Nephron (organoid): ENCODE measurements at regions not wholly inside any gene's neighbourhood (a gene's known extent, or its start where the extent isn't known, plus 50 kb on each side); places are given as distances from the start of the nearest gene placed in this dataset.
A peak's percentile ranks its signal among the peaks of the same experiment; 100 is the strongest.

Experiments used
- H3K27ac Mint-ChIP-seq, 3 experiments: 2 replicates each; pipeline ENCODE4 v1.8.0; 2020; ENCODE audit warnings: mixed read lengths in 3 of 3, mild to moderate bottlenecking in 2 of 3, moderate library complexity in 1 of 3
- H3K27me3 Mint-ChIP-seq: 2 replicates; pipeline ENCODE4 v1.8.0; 2021; ENCODE audit warnings: low read depth, mild to moderate bottlenecking, moderate library complexity, mixed read lengths
- H3K36me3 Mint-ChIP-seq: 2 replicates; pipeline ENCODE4 v1.8.0; 2020; ENCODE audit warnings: low read depth, mixed read lengths
- H3K4me1 Mint-ChIP-seq: 2 replicates; pipeline ENCODE4 v1.8.0; 2020; ENCODE audit warnings: mixed read lengths
- H3K4me3 Mint-ChIP-seq, 3 experiments: 2 replicates each; pipeline ENCODE4 v1.8.0; 2020; ENCODE audit warnings: mild to moderate bottlenecking in 3 of 3, mixed read lengths in 3 of 3, moderate library complexity in 2 of 3
- H3K9me3 Mint-ChIP-seq: 2 replicates; pipeline ENCODE4 v1.8.0; 2020; ENCODE audit warnings: mixed read lengths
- TF ChIP-seq, protein P1 (sequence below), 3 experiments: fragments of 200-600 bp; sonication (generic); IDR thresholded peaks; one replicate each; pipeline ENCODE4 v1.5.0; 2021; ENCODE audit warnings: antibody characterized with exemption in 3 of 3; ENCODE audit not compliant: unreplicated experiment in 3 of 3

DNA sequence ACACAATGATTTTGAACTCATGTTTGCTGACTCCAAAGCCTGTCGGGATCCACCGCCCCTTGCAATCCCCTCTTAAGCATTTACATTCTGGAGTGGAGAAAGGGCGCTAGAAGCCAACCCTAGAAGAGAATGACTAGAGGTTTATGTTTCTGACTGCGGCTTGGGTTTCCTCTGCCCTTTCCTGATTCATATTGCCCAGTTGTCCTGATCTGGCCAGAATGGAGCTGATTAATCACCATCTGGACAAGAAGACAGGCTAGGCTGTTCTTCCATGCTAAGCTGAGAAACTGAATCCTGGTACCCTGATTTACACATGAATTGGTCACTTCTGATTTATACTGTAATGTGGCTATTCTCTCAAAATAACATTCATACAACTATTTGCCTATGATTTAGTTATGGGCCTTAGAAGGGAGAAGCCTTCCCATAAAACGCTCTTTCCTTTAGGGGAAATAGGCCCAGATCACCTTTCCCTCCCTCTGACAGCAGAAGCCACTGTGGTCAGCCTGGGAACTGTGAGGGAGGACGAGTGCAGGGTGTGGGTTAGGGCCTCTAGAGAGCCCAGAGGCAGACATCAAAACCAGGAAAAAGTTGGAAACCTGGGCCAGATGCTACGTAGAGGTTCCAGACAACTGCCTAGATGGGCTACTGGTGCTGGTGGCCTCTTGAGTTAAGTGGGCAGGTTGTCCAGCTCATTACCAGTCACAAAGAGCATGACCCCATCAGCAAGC lies 199.2 kb upstream of the PRDM1 start:
- no peaks in the 10 kb centered on the region for H3K36me3 Mint-ChIP-seq
- peaks cover 4% of the 10 kb centered on the region for H3K27me3 Mint-ChIP-seq
- TF ChIP-seq, protein P1, sequence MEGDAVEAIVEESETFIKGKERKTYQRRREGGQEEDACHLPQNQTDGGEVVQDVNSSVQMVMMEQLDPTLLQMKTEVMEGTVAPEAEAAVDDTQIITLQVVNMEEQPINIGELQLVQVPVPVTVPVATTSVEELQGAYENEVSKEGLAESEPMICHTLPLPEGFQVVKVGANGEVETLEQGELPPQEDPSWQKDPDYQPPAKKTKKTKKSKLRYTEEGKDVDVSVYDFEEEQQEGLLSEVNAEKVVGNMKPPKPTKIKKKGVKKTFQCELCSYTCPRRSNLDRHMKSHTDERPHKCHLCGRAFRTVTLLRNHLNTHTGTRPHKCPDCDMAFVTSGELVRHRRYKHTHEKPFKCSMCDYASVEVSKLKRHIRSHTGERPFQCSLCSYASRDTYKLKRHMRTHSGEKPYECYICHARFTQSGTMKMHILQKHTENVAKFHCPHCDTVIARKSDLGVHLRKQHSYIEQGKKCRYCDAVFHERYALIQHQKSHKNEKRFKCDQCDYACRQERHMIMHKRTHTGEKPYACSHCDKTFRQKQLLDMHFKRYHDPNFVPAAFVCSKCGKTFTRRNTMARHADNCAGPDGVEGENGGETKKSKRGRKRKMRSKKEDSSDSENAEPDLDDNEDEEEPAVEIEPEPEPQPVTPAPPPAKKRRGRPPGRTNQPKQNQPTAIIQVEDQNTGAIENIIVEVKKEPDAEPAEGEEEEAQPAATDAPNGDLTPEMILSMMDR (IDR thresholded peaks at IDR 0.05; ENCODE audit: unreplicated experiment in 3 of 3): no peak
- no peaks in the 10 kb centered on the region for H3K4me1 Mint-ChIP-seq
- peak overlapping the region in 1 of 3 experiments; percentile 36 for H3K27ac Mint-ChIP-seq
- H3K9me3 Mint-ChIP-seq: peaks cover 9% of the 10 kb centered on the region
- H3K4me3 Mint-ChIP-seq: no peak overlapping the region

DNA sequence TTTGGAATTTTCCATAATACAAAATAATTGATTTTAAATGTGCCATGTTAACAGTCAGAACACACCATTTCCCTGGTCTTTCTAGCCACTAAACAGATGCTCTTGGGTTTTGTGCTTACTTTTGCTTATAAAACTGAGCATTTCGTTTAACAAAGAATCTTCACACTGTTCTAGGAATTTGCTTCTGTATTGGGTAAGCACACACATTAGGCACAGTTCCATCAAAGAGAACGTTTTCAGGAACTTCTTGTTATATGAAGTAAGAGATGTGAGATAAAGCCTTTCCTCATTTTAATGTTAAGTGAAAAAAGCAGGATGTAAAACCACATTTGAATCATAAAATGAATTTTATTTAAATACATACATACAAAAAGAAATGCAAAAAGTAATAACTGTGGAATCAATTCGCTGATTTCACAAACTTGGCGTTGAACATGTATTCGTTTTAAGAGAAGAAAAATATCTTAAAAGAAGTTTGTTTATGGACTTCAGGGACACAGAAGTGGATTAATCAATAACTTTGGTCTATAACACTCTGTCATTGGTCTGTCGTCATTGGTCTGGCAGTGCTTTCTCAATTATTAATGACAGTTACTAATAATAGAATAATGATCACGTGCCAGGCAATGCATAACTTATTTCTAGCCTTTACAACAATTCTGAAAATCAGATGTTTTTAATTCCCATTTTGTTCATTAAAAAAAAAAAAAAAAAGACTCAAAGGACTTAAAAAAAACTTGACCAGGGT lies 199.9 kb upstream of the PRDM1 start:
- peaks cover 8% of the 10 kb centered on the region for H3K27me3 Mint-ChIP-seq
- H3K4me1 Mint-ChIP-seq: no peaks in the 10 kb centered on the region
- no peaks in the 10 kb centered on the region for H3K36me3 Mint-ChIP-seq

GRCh38 chr6:105884426-105884825 lies 201.7 kb upstream of the PRDM1 start:
- Mint-ChIP-seq H3K27ac (no peak overlapping the region), H3K36me3 (no peaks in the 10 kb centered on the region), H3K27me3 (peaks cover 23% of the 10 kb centered on the region), H3K4me3 (no peak overlapping the region), H3K4me1 (peaks cover 9% of the 10 kb centered on the region), H3K9me3 (peaks cover 2% of the 10 kb centered on the region)
- TF ChIP-seq, protein P1 (IDR thresholded peaks at IDR 0.05; ENCODE audit: unreplicated experiment in 3 of 3): no peak

More for the DNA sequence above, 199.9 kb upstream of the PRDM1 start:
- H3K27ac Mint-ChIP-seq: no peak overlapping the region
- H3K4me3 Mint-ChIP-seq: no peak overlapping the region
- TF ChIP-seq, protein P1 (IDR thresholded peaks at IDR 0.05; ENCODE audit: unreplicated experiment in 3 of 3): no peak
- H3K9me3 Mint-ChIP-seq: peaks cover 7% of the 10 kb centered on the region

- no peak overlapping the region for H3K4me3 Mint-ChIP-seq
- peaks cover 9% of the 10 kb centered on the region for H3K4me1 Mint-ChIP-seq
- H3K36me3 Mint-ChIP-seq: no peaks in the 10 kb centered on the region
- peaks cover 27% of the 10 kb centered on the region for H3K27me3 Mint-ChIP-seq
- peaks cover 1% of the 10 kb centered on the region for H3K9me3 Mint-ChIP-seq
- H3K27ac Mint-ChIP-seq: no peak overlapping the region
- TF ChIP-seq, protein P1 (IDR thresholded peaks at IDR 0.05; ENCODE audit: unreplicated experiment in 3 of 3): no peak
Measured at GRCh38 chr6:105884011-105884410, 202.1 kb upstream of the PRDM1 start.

GRCh38 chr6:105882828-105883227 lies 203.3 kb upstream of the PRDM1 start:
- TF ChIP-seq, protein P1 (IDR thresholded peaks at IDR 0.05; ENCODE audit: unreplicated experiment in 3 of 3): no peak
- H3K4me3 Mint-ChIP-seq: no peak overlapping the region
- H3K4me1 Mint-ChIP-seq: peaks cover 9% of the 10 kb centered on the region
- peaks cover 34% of the 10 kb centered on the region for H3K27me3 Mint-ChIP-seq
- H3K9me3 Mint-ChIP-seq: no peaks in the 10 kb centered on the region
- H3K36me3 Mint-ChIP-seq: no peaks in the 10 kb centered on the region
- H3K27ac Mint-ChIP-seq: no peak overlapping the region
